ENCODE measurements at regions not wholly inside any gene's neighbourhood (a gene's known extent, or its start where the extent isn't known, plus 50 kb on each side); places are given as distances from the start of the nearest gene placed in this dataset.
"Not testable (repeated sequence)": the region's sequence is repeated elsewhere in the genome, so short reads cannot be mapped to it uniquely, and the experiment has no call there.

GRCh38 chr3:176071943-176072342, 1125.3 kb downstream of the TBL1XR1 start:
- no peak for DNase-seq (ENCODE audit: low read depth)

GRCh38 chr3:176068750-176069149, 1128.5 kb downstream of the TBL1XR1 start:
- no peak for DNase-seq (ENCODE audit: low read depth)

GRCh38 chr3:176058856-176059255, 1138.4 kb downstream of the TBL1XR1 start:
- DNase-seq (ENCODE audit: low read depth) = no peak

GRCh38 chr3:176055836-176056235, 1141.4 kb downstream of the TBL1XR1 start:
- DNase-seq (ENCODE audit: low read depth) = no peak

- DNase-seq (ENCODE audit: low read depth) = no peak
Observed at GRCh38 chr3:176051766-176052165, 1145.5 kb downstream of the TBL1XR1 start.

GRCh38 chr3:176046703-176047102, 1150.6 kb downstream of the TBL1XR1 start:
- no peak for DNase-seq (ENCODE audit: low read depth)

GRCh38 chr3:176041812-176042211, 1155.5 kb downstream of the TBL1XR1 start:
- no peak for DNase-seq (ENCODE audit: low read depth)

- no peak for DNase-seq (ENCODE audit: low read depth)
Observed at GRCh38 chr3:176041185-176041584, 1156.1 kb downstream of the TBL1XR1 start.

- no peak for DNase-seq (ENCODE audit: low read depth)
Observed at GRCh38 chr3:176037636-176038035, 1159.6 kb downstream of the TBL1XR1 start.

- DNase-seq (ENCODE audit: low read depth) = no peak
Observed at GRCh38 chr3:176032043-176032442, 1165.2 kb downstream of the TBL1XR1 start.

GRCh38 chr3:176016203-176016602, 1157.1 kb downstream of the NAALADL2 start:
- not testable (repeated sequence) for DNase-seq (ENCODE audit: low read depth)

- DNase-seq (ENCODE audit: low read depth) = not testable (repeated sequence)
Observed at GRCh38 chr3:176015228-176015627, 1156.1 kb downstream of the NAALADL2 start.

GRCh38 chr3:176009256-176009655, 1150.1 kb downstream of the NAALADL2 start:
- no peak for DNase-seq (ENCODE audit: low read depth)

GRCh38 chr3:176005564-176005963, 1146.4 kb downstream of the NAALADL2 start:
- DNase-seq (ENCODE audit: low read depth) = no peak

GRCh38 chr3:175989161-175989560, 1130.0 kb downstream of the NAALADL2 start:
- DNase-seq (ENCODE audit: low read depth) = no peak

- DNase-seq (ENCODE audit: low read depth) = no peak
Observed at GRCh38 chr3:175988401-175988800, 1129.3 kb downstream of the NAALADL2 start.

GRCh38 chr3:175985781-175986180, 1126.6 kb downstream of the NAALADL2 start:
- DNase-seq (ENCODE audit: low read depth) = no peak

- DNase-seq (ENCODE audit: low read depth) = no peak
Observed at GRCh38 chr3:175983379-175983778, 1124.2 kb downstream of the NAALADL2 start.

GRCh38 chr3:175980486-175981090, 1121.5 kb downstream of the NAALADL2 start:
- DNase-seq (ENCODE audit: low read depth) = no peak

GRCh38 chr3:175977968-175978752, 1119.0 kb downstream of the NAALADL2 start:
- DNase-seq (ENCODE audit: low read depth) = no peak

GRCh38 chr3:175969456-175969855, 1110.3 kb downstream of the NAALADL2 start:
- DNase-seq (ENCODE audit: low read depth) = no peak

- DNase-seq (ENCODE audit: low read depth) = no peak
Observed at GRCh38 chr3:175965036-175965435, 1105.9 kb downstream of the NAALADL2 start.

GRCh38 chr3:175957427-175957826, 1098.3 kb downstream of the NAALADL2 start:
- DNase-seq (ENCODE audit: low read depth) = no peak

- DNase-seq (ENCODE audit: low read depth) = no peak
Observed at GRCh38 chr3:175956964-175957363, 1097.8 kb downstream of the NAALADL2 start.

All from stimulated activated CD8-positive, alpha-beta memory T cell treated with anti-CD3 and anti-CD28 coated beads, Interleukin-4, amount 100 ng/mL, for 24 hours (primary cell).